ENCODE measurements at regions not wholly inside any gene's neighbourhood (a gene's known extent, or its start where the extent isn't known, plus 50 kb on each side); places are given as distances from the start of the nearest gene placed in this dataset.

GRCh38 chr13:103430368-103430767 is 364.2 kb upstream of the SLC10A2 start:
- H3K4me2 ChIP-seq (ENCODE audit: unreplicated experiment), result no peak overlapping the region
- in situ Hi-C loops (cut with MboI), result no loop called here
- WGBS, 2 experiments (ENCODE audit: low coverage in 1 of 2, low lambda C conversion rate in 2 of 2, missing lambda C conversion rate in 2 of 2), result 9 to 15% methylated on average over 4 of the region's 4 CpGs
- H3K9me3 ChIP-seq (ENCODE audit: low read depth), result no peaks in the 10 kb centered on the region
- no peaks in the 10 kb centered on the region for H3K9me2 ChIP-seq (ENCODE audit: insufficient read depth)
- no peak for DNase-seq
- H4K20me1 ChIP-seq (ENCODE audit: insufficient read depth), result no peaks in the 10 kb centered on the region
- no peak overlapping the region for H3K9ac ChIP-seq
- H2AFZ ChIP-seq, result no peak overlapping the region
- no peaks in the 10 kb centered on the region for H3K36me3 ChIP-seq (ENCODE audit: low read depth)
- H3K27me3 ChIP-seq (replicated peaks; ENCODE audit: insufficient read depth), result no peaks in the 10 kb centered on the region
- no peak overlapping the region for H3K27ac ChIP-seq
- no peaks in the 10 kb centered on the region for H3K4me1 ChIP-seq (ENCODE audit: insufficient read depth)
- TF ChIP-seq EZH2 (IDR thresholded peaks at IDR 0.05; ENCODE audit: insufficient read depth, poor library complexity, severe bottlenecking) (no peak), EZH2phosphoT487 (IDR thresholded peaks at IDR 0.05; ENCODE audit: insufficient read depth, low read depth) (no peak)
- H3K79me2 ChIP-seq (ENCODE audit: insufficient read depth), result no peaks in the 10 kb centered on the region
- H3F3A ChIP-seq (ENCODE audit: insufficient read depth), result no peaks in the 10 kb centered on the region
- H3K4me3 ChIP-seq, result no peak overlapping the region

- H3K4me2 ChIP-seq (ENCODE audit: unreplicated experiment), result no peak overlapping the region
- H4K20me1 ChIP-seq (ENCODE audit: insufficient read depth), result no peaks in the 10 kb centered on the region
- no peak overlapping the region for H3K4me3 ChIP-seq
- TF ChIP-seq EZH2 (IDR thresholded peaks at IDR 0.05; ENCODE audit: insufficient read depth, poor library complexity, severe bottlenecking) (no peak), EZH2phosphoT487 (IDR thresholded peaks at IDR 0.05; ENCODE audit: insufficient read depth, low read depth) (no peak)
- no peaks in the 10 kb centered on the region for H3K9me2 ChIP-seq (ENCODE audit: insufficient read depth)
- in situ Hi-C loops (cut with MboI), result no loop called here
- 6 to 11% methylated on average over 4 of the region's 4 CpGs for WGBS, 2 experiments (ENCODE audit: low coverage in 1 of 2, low lambda C conversion rate in 2 of 2, missing lambda C conversion rate in 2 of 2)
- H3K9ac ChIP-seq, result no peak overlapping the region
- no peaks in the 10 kb centered on the region for H3K27me3 ChIP-seq (replicated peaks; ENCODE audit: insufficient read depth)
- no peaks in the 10 kb centered on the region for H3K79me2 ChIP-seq (ENCODE audit: insufficient read depth)
- H3K27ac ChIP-seq, result no peak overlapping the region
- H3K9me3 ChIP-seq (ENCODE audit: low read depth), result no peaks in the 10 kb centered on the region
- no peaks in the 10 kb centered on the region for H3K36me3 ChIP-seq (ENCODE audit: low read depth)
- no peak for DNase-seq
- H3K4me1 ChIP-seq (ENCODE audit: insufficient read depth), result no peaks in the 10 kb centered on the region
- H3F3A ChIP-seq (ENCODE audit: insufficient read depth), result no peaks in the 10 kb centered on the region
- no peak overlapping the region for H2AFZ ChIP-seq
These were observed 343.8 kb upstream of the SLC10A2 start for GRCh38 chr13:103410002-103410401.

GRCh38 chr13:103406967-103407366 is 340.8 kb upstream of the SLC10A2 start:
- H3K27me3 ChIP-seq (replicated peaks; ENCODE audit: insufficient read depth), result no peaks in the 10 kb centered on the region
- H3K9ac ChIP-seq, result no peak overlapping the region
- no peaks in the 10 kb centered on the region for H4K20me1 ChIP-seq (ENCODE audit: insufficient read depth)
- no peak overlapping the region for H3K27ac ChIP-seq
- DNase-seq, result no peak
- no peaks in the 10 kb centered on the region for H3K36me3 ChIP-seq (ENCODE audit: low read depth)
- TF ChIP-seq EZH2phosphoT487 (IDR thresholded peaks at IDR 0.05; ENCODE audit: insufficient read depth, low read depth), result no peak
- no peak for TF ChIP-seq EZH2 (IDR thresholded peaks at IDR 0.05; ENCODE audit: insufficient read depth, poor library complexity, severe bottlenecking)
- no peaks in the 10 kb centered on the region for H3K4me1 ChIP-seq (ENCODE audit: insufficient read depth)
- H3K9me2 ChIP-seq (ENCODE audit: insufficient read depth), result no peaks in the 10 kb centered on the region
- no peak overlapping the region for H2AFZ ChIP-seq
- 35 to 46% methylated on average over 5 of the region's 5 CpGs for WGBS, 2 experiments (ENCODE audit: low coverage in 1 of 2, low lambda C conversion rate in 2 of 2, missing lambda C conversion rate in 2 of 2)
- no peaks in the 10 kb centered on the region for H3F3A ChIP-seq (ENCODE audit: insufficient read depth)
- H3K4me3 ChIP-seq, result no peak overlapping the region
- H3K9me3 ChIP-seq (ENCODE audit: low read depth), result no peaks in the 10 kb centered on the region
- H3K79me2 ChIP-seq (ENCODE audit: insufficient read depth), result no peaks in the 10 kb centered on the region
- in situ Hi-C loops (cut with MboI), result no loop called here
- H3K4me2 ChIP-seq (ENCODE audit: unreplicated experiment), result no peak overlapping the region

- no peak overlapping the region for H3K9ac ChIP-seq
- no peak overlapping the region for H3K27ac ChIP-seq
- H3F3A ChIP-seq (ENCODE audit: insufficient read depth), result no peaks in the 10 kb centered on the region
- H3K79me2 ChIP-seq (ENCODE audit: insufficient read depth), result no peaks in the 10 kb centered on the region
- no peaks in the 10 kb centered on the region for H3K4me1 ChIP-seq (ENCODE audit: insufficient read depth)
- no peaks in the 10 kb centered on the region for H3K36me3 ChIP-seq (ENCODE audit: low read depth)
- no peaks in the 10 kb centered on the region for H3K9me2 ChIP-seq (ENCODE audit: insufficient read depth)
- in situ Hi-C loops (cut with MboI), result no loop called here
- DNase-seq, result no peak
- H3K4me2 ChIP-seq (ENCODE audit: unreplicated experiment), result no peak overlapping the region
- H3K9me3 ChIP-seq (ENCODE audit: low read depth), result no peaks in the 10 kb centered on the region
- H4K20me1 ChIP-seq (ENCODE audit: insufficient read depth), result no peaks in the 10 kb centered on the region
- TF ChIP-seq EZH2 (IDR thresholded peaks at IDR 0.05; ENCODE audit: insufficient read depth, poor library complexity, severe bottlenecking), result no peak
- TF ChIP-seq EZH2phosphoT487 (IDR thresholded peaks at IDR 0.05; ENCODE audit: insufficient read depth, low read depth), result no peak
- 5 to 13% methylated on average over 2 of the region's 2 CpGs for WGBS, 2 experiments (ENCODE audit: low coverage in 1 of 2, low lambda C conversion rate in 2 of 2, missing lambda C conversion rate in 2 of 2)
- no peak overlapping the region for H3K4me3 ChIP-seq
- H2AFZ ChIP-seq, result no peak overlapping the region
- no peaks in the 10 kb centered on the region for H3K27me3 ChIP-seq (replicated peaks; ENCODE audit: insufficient read depth)
These were observed 339.1 kb upstream of the SLC10A2 start for GRCh38 chr13:103405297-103405696.

GRCh38 chr13:103403814-103404213 is 337.6 kb upstream of the SLC10A2 start:
- Histone ChIP-seq H3K9ac (no peak overlapping the region), H3K4me3 (no peak overlapping the region), H3K9me2 (ENCODE audit: insufficient read depth) (no peaks in the 10 kb centered on the region), H3K79me2 (ENCODE audit: insufficient read depth) (no peaks in the 10 kb centered on the region), H3K27ac (no peak overlapping the region), H3K27me3 (replicated peaks; ENCODE audit: insufficient read depth) (no peaks in the 10 kb centered on the region), H2AFZ (no peak overlapping the region), H3K36me3 (ENCODE audit: low read depth) (no peaks in the 10 kb centered on the region), H3K4me1 (ENCODE audit: insufficient read depth) (no peaks in the 10 kb centered on the region), H3K9me3 (ENCODE audit: low read depth) (no peaks in the 10 kb centered on the region), H4K20me1 (ENCODE audit: insufficient read depth) (no peaks in the 10 kb centered on the region), H3K4me2 (ENCODE audit: unreplicated experiment) (no peak overlapping the region), H3F3A (ENCODE audit: insufficient read depth) (no peaks in the 10 kb centered on the region)
- no peak for TF ChIP-seq EZH2phosphoT487 (IDR thresholded peaks at IDR 0.05; ENCODE audit: insufficient read depth, low read depth)
- TF ChIP-seq EZH2 (IDR thresholded peaks at IDR 0.05; ENCODE audit: insufficient read depth, poor library complexity, severe bottlenecking), result no peak
- 0 to 8% methylated on average over 1 of the region's 1 CpG for WGBS, 2 experiments (ENCODE audit: low coverage in 1 of 2, low lambda C conversion rate in 2 of 2, missing lambda C conversion rate in 2 of 2)
- DNase-seq, result no peak
- in situ Hi-C loops (cut with MboI), result no loop called here
